ES-I3 (cell line): ENCODE measurements at regions not wholly inside any gene's neighbourhood (a gene's known extent, or its start where the extent isn't known, plus 50 kb on each side); places are given as distances from the start of the nearest gene placed in this dataset.

Source experiments
- H3K36me3 ChIP-seq: 2 replicates; pipeline ENCODE4 v1.6.1; 2013; ENCODE audit warnings: mild to moderate bottlenecking, low read length, control low read depth, moderate library complexity; ENCODE audit not compliant: insufficient read depth
- H3K4me1 ChIP-seq: 2 replicates; pipeline ENCODE4 v1.6.1; 2013; ENCODE audit warnings: mild to moderate bottlenecking, control low read depth, low read length; ENCODE audit not compliant: insufficient read depth
- H3K9ac ChIP-seq: 2 replicates; pipeline ENCODE4 v1.6.1; 2013; ENCODE audit warnings: low read depth, mild to moderate bottlenecking, low read length, moderate library complexity
- H3K9me3 ChIP-seq: 2 replicates; pipeline ENCODE4 v1.6.1; 2013; ENCODE audit warnings: mild to moderate bottlenecking, low read length, moderate library complexity; ENCODE audit not compliant: control insufficient read depth, insufficient read depth

DNA sequence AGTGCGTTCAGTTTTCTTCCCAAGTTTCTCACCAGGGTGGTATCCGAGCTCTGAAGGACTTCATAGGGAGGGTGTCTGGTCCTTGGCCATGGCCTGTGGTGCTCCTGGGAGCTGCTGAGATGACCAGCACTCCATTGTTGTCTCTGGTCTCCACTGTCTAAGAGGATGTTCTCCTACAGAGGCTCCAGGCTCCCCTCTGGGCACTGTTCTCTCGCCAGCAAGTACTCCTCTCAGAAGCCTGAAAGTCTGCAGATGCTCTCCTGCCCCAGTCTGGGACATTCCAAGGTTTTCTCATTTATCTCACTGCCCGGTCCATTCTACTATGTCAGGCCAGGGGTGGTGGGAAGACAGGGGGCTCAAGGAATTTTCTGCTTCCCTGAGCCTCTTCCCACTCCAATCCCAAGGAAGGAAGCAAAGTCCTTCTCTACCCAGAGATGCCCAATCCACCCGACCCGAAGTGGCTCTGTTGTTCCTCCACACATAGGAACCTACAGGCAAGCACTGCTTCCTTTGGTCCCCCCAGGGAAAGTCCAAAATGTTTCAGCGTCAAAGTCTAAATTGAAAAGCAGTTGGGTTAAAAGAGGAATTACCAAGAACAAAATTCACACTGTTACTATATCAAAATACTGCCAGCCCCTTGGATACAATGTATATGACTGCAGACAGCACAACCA lies 110.5 kb downstream of the GYPC start:
- Histone ChIP-seq H3K9me3 (no peaks in the 10 kb centered on the region), H3K36me3 (no peaks in the 10 kb centered on the region), H3K9ac (no peak overlapping the region), H3K4me1 (no peaks in the 10 kb centered on the region)

DNA sequence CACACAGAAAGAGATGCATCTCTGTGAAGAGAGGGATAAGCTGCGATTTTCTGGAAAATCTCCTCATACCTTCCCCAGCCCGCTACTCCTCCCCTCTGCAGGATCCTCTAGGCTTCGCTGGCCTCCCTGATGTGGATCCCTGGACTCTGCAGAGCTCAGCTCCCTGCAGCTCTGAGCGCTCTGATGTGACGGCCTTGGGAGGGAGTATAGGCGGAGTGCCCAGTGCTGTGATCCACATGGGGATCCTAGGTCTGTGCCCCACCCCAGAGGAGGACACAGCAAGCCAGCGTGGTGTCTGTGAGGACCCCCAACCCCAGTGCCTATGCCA lies 111.0 kb downstream of the GYPC start:
- Histone ChIP-seq H3K9ac (no peak overlapping the region), H3K4me1 (no peaks in the 10 kb centered on the region), H3K9me3 (no peaks in the 10 kb centered on the region)

DNA sequence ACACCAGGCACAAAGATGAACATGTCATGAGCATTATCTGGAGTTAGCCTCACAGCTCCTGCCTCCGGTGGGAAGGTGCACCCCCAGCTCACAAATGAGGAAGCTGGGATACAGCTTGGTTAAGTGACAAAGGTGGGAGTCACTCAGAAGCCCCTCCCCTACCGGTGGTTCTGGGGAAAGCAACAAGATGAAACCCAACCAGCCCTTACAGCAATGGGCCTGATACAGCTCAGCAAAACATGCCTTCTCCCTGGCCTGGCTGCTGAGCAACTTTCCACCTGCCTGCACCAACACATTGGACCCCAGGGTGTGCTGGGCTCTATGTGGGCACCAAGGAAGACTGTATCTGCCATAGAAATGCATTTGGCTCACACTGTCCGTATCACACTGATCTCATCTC lies 113.2 kb downstream of the GYPC start:
- H3K36me3 ChIP-seq = no peaks in the 10 kb centered on the region

More for the DNA sequence above, 111.0 kb downstream of the GYPC start:
- H3K36me3 ChIP-seq = no peaks in the 10 kb centered on the region

DNA sequence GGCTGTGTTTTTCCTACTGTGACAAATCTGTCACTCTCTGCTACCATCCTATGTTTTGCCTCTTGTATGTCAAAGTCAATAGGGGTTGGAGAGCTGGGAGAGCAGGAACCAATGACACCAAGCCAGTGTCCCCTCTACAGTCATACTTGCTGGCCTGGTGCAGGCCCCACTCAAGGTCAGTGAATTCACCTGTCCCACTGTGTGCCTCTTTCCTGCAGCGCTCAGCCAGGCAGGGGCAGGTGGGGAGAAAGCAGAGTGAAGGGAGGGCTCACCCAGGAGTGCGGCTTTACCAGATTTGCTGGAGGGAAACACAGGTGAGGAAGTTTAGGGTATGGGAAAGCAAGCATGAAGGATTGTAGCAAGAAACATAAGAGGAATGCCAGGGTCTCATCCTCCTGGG lies 114.5 kb downstream of the GYPC start:
- H3K9me3 ChIP-seq = no peaks in the 10 kb centered on the region
- H3K9ac ChIP-seq = no peak overlapping the region

More for the DNA sequence above, 113.2 kb downstream of the GYPC start:
- Histone ChIP-seq H3K9ac (no peak overlapping the region), H3K9me3 (no peaks in the 10 kb centered on the region), H3K4me1 (no peaks in the 10 kb centered on the region)

DNA sequence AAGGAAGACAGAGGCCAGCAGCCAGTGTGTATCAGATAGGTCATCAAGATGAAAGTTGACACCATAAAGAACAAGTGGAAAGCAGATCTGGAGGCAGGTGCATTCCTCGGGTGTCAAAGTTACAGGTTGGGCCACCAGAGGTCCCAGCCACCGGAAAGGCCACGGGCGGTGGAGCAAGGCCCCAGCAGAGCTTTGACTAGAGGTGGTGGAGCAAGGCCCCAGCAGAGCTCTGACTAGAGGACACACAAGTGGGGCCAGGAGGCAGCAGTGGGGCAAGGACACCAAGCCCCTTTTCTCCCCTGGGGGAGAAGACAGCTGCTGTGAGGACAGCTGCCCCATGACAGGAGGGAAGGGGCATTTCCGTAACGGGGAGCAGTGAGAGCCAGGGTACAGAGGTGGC lies 115.1 kb downstream of the GYPC start:
- H3K36me3 ChIP-seq = no peaks in the 10 kb centered on the region
- H3K9ac ChIP-seq = no peak overlapping the region
- no peaks in the 10 kb centered on the region for H3K9me3 ChIP-seq
- H3K4me1 ChIP-seq = no peaks in the 10 kb centered on the region

More for the DNA sequence above, 114.5 kb downstream of the GYPC start:
- Histone ChIP-seq H3K4me1 (no peaks in the 10 kb centered on the region), H3K36me3 (no peaks in the 10 kb centered on the region)

DNA sequence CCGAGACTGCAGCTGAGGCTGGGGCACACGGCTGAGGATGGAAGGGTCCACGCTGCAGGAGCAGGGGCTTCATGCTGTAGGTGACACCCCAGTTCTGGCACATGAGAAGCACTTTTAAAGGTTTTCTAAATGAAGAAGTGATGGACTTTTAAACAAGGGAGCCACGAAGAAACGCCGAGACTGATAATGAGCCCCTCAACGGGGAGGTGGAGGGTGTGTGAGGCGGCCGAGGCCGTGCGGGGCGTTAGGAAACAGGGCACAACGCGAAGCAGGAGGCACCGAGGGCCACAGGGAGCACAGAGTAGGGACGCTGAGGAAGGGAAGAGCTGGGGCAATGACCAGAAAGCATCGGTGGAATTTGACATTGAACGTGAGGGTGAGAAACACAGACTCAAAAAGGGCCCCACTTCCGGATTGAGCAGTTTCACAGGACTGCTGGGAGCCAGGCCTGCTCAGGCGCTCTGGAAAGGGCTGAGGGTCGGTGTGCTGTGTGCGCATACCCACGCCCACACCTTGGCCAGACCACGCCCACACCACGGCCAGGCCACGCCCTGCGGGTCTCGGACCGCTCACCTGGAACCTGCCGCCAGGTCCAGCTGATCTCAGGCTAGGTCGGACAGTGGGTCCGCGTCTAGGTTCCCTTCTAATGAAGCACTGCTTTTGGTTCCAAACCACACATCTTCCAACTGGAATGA lies 115.7 kb downstream of the GYPC start:
- Histone ChIP-seq H3K4me1 (no peaks in the 10 kb centered on the region), H3K9me3 (no peaks in the 10 kb centered on the region), H3K36me3 (no peaks in the 10 kb centered on the region), H3K9ac (no peak overlapping the region)

DNA sequence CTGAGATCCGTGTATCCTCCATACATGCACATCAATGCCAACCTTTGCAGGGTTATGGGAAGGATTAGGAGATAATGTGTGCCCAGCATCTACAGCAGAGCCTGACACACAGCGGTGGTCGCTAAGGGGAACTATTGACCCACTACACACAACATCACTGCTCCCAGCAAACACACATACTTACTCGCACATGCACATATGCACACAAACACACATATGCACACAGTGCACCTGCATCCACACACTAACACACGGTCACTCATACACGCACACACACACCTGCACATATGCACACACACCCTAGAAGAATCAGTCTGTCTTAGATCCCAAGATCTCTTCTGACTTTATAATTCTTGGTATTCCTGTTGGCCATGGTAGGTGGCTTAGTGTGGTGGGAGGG lies 118.3 kb downstream of the GYPC start:
- H3K4me1 ChIP-seq = no peaks in the 10 kb centered on the region
- H3K9ac ChIP-seq = no peak overlapping the region
- H3K36me3 ChIP-seq = no peaks in the 10 kb centered on the region
- H3K9me3 ChIP-seq = no peaks in the 10 kb centered on the region

DNA sequence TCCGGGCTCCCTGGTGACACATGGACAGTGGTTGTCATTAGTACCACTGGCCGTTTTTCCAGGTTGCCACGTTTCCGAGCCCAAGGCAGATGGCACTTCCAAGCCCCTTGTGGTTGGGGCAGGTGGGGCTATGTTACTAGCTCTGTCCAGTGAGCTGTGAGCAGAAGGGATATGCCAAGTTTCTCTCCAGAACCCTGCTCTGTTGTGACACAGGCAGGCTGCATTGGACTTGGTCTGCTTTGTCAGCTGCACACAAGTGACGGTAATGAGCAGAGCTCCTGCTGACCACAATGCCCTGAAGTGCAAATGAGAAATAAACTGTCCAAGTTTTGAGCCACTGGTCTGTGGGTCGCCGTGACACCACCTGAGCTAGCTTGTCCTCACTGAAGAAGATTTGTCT lies 118.8 kb downstream of the GYPC start:
- Histone ChIP-seq H3K36me3 (no peaks in the 10 kb centered on the region), H3K9me3 (no peaks in the 10 kb centered on the region), H3K4me1 (no peaks in the 10 kb centered on the region), H3K9ac (no peak overlapping the region)

DNA sequence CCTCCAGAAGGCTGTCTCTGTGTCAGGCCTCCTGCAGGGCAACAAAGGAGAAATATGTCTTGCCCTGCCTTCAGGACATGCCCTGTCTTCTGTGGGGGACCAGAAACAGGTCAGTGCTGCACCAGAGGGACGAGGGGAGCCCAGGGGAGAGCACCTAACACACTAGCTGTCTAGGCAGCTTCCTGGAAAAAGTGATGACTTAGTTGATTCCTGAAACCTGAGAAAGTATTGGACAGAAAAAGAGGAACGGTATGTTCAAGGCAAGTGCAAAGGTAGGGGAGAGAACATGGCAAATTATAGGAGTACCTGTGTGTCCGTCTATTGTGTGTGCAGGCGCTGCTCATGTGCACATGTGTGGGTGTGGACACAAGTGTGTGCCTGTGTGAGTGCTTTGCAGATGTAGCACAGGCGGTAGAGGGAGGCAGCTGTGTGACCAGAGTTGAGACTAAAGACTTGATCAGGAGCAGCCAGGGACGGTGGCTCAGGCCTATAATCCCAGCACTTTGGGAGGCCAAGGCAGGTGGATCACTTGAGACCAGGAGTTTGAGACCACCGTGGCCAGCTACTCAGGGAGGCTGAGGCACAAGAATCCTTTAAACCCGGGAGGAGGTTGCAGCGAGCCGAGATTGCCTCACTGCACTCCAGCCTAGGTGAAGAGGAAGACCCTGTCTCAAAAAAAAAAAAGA lies 119.5 kb downstream of the GYPC start:
- no peak overlapping the region for H3K9ac ChIP-seq
- no peaks in the 10 kb centered on the region for H3K36me3 ChIP-seq

DNA sequence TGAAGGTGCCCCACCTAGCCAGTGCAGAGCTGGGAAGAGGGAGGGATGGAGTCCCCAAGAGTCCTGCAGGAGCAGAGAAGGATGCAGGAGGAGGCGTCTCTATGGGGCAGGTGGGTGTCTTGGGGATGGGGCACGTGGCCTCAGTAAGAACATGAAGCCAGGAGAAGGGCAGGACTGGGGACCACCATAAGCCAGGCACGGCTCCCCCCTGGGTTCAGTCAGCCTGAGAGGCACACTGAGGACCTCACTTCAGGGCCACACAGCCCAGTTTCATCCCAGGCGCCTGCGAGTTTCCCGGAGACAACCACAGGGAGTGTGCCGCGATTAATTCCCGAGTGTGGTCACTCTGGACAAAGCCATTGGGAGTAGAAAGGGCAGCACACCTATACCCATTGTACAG lies 120.3 kb downstream of the GYPC start:
- no peaks in the 10 kb centered on the region for H3K4me1 ChIP-seq
- peak overlapping the region; percentile 56; the same call in 1 of the 2 replicates for H3K9ac ChIP-seq
- H3K36me3 ChIP-seq = no peaks in the 10 kb centered on the region
- no peaks in the 10 kb centered on the region for H3K9me3 ChIP-seq

More for the DNA sequence above, 119.5 kb downstream of the GYPC start:
- no peaks in the 10 kb centered on the region for H3K9me3 ChIP-seq
- H3K4me1 ChIP-seq = no peaks in the 10 kb centered on the region

DNA sequence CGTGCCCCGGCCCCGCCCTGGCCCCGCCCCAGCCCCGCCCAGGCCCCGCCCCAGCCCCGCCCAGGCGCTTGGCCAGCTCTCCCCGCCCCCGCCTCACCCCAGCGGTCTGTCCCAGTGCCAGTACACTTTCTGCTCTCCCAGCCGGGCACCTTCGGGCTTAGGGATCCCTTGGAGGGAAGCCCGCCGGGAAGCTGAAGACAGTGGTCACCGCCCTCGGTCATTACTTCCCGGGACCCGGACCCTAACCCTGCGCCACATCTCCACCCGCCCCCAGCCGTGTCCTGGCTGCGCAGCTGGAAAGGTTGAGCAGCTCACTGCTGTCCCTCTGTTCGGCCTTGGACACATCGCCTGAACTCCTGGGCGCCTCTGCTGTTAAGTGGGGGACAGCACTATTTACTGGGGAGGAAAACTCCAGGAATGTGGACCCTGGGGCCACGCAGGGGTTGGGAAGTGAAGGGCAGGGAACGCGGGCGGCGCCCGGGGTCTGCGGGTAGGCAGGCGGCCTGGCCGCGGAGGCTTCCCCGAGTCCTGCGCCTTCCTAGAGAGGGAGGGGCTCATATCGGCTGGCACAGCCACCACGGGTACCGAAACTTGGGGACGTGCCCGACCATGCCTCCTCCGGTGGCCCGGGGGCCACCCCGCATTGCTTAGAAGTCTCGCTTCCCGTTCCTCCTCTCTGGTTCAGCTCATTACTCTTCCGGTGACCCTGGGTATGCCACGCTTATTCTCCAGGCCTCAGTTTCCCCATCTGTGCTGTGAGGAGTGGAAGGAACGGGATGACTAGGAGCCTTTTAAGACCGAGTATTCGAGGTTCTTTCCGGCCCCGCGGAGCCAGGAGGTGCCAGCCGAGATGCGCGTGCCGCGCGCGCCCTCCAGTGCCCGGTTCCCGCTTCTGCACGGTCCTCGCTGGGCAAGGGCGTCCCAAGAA lies 121.0 kb downstream of the GYPC start:
- H3K4me1 ChIP-seq = no peaks in the 10 kb centered on the region
- H3K36me3 ChIP-seq = no peaks in the 10 kb centered on the region
- peak overlapping the region; percentile 73 for H3K9ac ChIP-seq
- H3K9me3 ChIP-seq = no peaks in the 10 kb centered on the region

DNA sequence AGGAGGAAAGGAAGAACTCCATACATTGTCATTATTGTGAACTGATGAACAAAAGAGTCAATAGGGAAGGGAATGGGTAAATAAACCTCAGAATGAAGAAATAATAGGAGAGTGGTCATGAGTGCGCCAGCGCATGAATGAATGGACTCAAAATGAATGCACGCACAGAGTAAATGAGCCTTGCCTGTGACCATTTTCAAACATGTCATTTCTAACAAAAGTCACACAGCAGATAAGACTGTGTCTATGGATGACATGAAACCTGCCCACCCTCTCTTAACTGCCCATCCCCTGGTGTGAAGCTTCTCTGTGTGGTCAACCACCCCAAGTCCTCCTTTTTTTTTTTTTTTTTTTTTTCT lies 121.1 kb upstream of the TEX51 start:
- no peaks in the 10 kb centered on the region for H3K36me3 ChIP-seq
- H3K9ac ChIP-seq = no peak overlapping the region
- H3K9me3 ChIP-seq = no peaks in the 10 kb centered on the region
- no peaks in the 10 kb centered on the region for H3K4me1 ChIP-seq

DNA sequence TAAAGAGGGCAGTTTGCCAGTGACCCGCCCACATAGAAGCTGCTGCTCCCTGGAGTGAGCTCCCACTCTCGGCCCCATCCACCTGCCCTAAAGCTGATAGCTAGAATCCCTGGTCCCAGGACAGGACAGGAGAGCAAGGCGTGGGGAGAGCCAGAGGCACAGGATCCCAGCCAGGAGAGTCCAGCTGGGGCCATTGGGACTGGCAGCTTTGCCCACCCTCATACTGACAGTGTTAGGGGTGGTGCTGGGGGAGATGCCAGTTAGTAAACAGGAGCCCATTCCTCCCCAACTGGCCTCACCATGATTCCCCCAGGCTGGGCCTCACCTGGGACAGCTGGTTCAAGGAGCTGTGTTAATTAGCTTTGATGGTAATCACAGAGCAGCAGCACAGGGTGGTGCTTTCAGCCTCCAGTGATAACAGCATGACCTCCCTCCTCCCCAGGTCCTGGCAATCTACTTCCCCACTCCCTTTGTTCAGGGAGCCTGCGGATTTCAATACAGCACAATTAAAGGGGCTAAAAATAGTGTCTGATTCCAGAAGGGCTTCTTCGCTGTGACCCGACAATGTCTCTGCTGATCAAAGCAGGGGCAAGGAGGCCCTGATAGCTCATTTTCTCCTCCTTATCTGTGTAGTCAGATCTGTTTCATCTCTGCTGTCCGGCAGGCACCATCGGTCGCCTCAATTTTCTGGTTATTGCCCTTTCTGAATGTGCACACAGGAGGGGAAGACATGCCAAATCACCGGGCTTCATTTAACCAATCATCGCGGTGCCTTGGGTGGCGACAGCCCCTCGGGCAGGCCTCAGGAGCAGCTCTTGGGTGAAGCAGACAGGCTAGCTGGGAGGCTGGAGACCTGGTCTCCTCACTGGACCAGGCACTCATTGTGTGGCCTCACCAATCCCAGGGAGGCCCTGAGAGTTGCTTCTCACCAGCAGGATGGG lies 119.9 kb upstream of the TEX51 start:
- Histone ChIP-seq H3K9me3 (no peaks in the 10 kb centered on the region), H3K4me1 (no peaks in the 10 kb centered on the region), H3K36me3 (no peaks in the 10 kb centered on the region), H3K9ac (no peak overlapping the region)
